GM12874 (cell line): ENCODE measurements at regions not wholly inside any gene's neighbourhood (a gene's known extent, or its start where the extent isn't known, plus 50 kb on each side); places are given as distances from the start of the nearest gene placed in this dataset.

Experiments
- TF ChIP-seq, protein P1 (sequence below): IDR thresholded peaks from 2 replicates; pipeline ENCODE4 v1.5.1; 2011; ENCODE audit warnings: low read depth, mild to moderate bottlenecking, control low read depth, low read length, moderate library complexity; ENCODE audit not compliant: insufficient read depth

DNA sequence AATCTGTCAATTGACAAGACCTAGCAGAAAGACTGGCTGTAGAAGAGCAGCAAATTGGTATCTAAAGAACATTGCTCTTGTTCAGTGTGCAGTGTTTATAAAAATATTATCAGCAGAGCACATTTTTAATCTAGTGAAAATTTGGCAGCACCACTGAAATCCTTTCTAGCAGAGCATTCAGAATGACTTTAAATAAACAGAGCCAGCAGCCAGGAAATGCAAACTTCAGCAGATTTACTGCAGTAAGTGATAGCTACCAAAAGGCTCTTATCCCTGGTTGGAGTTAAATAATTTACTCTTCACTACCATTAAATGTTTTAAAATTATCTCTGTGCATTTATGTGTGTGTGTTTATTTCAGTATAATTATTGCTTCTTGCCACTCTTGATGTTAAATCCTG is 590.9 kb upstream of the CITED2 start:
- TF ChIP-seq, protein P1, sequence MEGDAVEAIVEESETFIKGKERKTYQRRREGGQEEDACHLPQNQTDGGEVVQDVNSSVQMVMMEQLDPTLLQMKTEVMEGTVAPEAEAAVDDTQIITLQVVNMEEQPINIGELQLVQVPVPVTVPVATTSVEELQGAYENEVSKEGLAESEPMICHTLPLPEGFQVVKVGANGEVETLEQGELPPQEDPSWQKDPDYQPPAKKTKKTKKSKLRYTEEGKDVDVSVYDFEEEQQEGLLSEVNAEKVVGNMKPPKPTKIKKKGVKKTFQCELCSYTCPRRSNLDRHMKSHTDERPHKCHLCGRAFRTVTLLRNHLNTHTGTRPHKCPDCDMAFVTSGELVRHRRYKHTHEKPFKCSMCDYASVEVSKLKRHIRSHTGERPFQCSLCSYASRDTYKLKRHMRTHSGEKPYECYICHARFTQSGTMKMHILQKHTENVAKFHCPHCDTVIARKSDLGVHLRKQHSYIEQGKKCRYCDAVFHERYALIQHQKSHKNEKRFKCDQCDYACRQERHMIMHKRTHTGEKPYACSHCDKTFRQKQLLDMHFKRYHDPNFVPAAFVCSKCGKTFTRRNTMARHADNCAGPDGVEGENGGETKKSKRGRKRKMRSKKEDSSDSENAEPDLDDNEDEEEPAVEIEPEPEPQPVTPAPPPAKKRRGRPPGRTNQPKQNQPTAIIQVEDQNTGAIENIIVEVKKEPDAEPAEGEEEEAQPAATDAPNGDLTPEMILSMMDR = no peak

DNA sequence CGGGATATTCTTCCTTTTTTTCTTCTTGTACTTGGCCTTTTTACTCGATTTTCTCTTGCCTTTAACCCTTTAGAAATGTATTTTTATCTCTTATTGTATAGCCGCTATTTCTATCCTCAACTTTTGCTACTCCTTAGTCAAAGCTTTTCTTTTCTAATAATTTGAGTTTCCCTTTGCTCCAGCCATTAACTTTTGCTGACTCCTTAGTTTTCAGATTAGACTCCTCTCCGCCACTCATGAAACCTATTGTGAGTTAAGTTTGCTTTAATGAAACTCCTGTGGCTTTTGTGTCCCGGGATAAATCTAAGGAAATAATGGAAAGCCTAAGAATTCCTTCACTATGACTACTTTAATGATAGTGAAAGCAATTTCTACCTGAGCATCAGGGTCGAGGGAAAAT is 590.3 kb upstream of the CITED2 start:
- TF ChIP-seq, protein P1 = no peak

DNA sequence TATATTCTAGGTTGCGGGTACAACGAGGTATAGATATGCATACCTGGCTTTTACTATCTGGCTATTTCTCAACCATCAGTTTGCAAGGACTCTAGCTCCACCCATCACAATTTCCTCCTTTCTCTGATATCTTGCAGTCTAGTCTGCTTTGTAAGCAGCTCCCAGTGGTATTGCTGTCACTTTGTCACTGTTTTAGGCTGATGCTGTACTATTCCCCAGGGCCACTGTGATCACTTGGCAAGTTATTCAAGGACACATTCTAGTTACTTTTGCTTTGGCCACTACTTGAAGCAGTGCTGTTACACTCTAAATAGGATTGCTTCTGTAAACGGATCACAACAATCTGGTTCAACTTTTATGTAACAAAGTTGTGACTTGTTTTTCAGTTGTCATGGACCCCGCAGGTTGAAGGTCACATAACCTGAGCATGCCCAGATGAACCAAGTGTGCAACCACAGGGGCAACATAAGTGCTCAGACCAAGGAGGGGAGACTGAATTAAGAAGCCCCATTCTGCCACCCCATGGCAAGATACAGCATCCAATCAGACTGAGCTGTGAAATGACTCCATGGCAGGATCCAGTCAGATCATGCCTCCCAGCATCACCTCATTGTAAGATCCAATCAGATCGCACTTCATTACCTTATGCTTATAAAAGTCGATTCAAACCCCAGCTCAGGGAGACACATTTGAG is 588.4 kb upstream of the CITED2 start:
- TF ChIP-seq, protein P1 = no peak

DNA sequence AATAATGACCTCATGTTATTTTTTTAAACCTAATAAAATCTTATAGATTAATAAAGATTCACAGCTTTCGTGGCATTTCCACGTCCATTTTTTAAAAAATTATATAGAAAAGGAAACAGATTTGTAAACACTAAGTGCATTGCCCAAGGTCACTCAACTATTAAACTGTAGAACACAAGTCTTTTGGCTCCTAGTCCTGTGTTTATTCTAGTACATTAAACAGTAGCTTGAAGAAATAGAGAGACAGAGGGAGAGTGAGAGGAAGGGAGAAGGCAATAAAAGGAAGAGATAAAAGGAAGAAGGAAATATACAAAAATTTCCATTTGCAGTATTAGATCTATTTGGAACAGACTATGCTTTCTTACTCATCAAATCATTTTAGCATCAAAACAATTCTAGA is 586.7 kb upstream of the CITED2 start:
- TF ChIP-seq, protein P1 = no peak

DNA sequence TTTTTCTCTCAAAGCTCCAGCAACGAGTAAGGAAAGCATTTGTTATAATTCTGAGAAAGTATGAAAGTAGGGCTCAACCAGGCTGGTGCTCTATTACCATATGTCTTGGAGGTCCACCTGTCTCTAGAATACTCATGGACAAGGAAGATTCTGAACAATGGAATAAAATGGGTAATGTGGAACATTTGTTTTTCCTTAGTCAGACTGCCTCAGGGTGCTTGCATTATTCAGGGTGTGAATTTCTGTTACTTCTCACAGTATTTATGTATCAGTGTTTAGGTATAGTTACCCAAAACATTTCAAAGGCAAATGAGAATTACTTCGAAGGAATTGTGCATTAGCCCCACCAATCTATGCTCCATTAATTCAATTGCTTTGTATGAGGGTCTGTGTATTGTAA is 586.2 kb upstream of the CITED2 start:
- TF ChIP-seq, protein P1 = no peak

DNA sequence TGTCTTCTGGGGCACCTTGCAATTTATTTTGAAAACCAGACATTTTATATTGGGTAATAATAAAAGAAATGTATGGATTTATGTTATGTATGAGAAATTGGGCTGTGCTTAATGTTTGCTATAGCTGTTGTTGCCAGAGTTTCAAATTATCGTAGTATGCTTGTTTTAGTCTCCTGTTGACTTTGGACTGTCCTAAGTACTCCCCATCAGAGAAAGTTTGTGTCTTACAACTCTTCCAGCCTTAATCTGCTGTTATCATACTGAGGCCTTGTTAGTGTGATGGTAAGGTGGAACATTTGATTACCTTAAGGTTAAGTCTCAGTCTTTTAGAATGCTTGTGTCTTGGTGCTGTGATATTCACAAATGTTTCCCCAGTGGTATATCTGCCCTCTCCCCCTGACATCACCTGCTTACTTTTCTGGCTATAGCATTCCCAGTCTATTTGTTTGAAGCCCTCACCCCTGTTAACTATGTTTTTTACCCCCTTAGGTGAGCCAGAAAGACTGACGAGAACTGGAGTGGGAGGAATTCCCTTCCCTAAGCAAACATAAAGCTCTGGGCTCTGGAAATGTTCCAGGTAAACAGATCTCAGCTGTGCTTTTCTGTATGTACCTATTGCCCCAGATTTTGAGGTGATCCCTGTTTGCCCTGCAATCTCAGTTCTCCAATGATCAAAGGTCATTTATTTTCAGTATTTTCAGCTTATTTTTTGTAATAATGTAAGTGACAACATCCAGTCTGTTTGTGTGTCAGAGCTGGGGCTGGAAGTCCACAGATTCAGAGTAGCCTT is 581.1 kb upstream of the CITED2 start:
- TF ChIP-seq, protein P1 = no peak

DNA sequence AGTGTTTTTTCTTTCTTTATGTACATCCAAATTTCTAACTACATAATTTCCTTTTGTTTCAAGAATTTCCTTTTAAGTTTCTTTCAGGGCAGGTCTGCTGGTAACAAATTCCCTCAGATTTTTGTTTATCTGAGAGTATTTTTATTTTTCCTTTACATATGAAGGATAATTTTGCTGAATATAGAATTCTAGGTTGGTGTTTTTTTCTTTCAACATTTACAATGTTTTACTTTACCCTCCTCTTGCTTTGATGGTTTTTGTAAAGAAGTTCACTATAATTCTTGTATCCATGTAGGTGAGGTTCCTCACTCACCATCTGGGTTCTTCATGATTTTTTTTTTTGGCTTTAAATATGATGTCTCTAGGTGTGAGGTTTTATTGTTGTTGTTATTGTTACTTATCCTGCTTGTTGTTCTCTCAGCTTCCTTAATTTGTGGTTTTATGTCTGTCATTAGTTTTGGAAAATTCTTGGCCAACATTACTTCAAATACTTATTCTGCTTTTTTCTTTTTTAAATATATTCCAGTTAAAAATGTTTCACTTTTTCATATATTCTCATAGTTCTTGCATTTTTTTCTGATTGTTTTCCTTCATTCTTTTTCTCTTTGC is 580.1 kb upstream of the CITED2 start:
- TF ChIP-seq, protein P1 = no peak
